ENCODE measurements at regions not wholly inside any gene's neighbourhood (a gene's known extent, or its start where the extent isn't known, plus 50 kb on each side); places are given as distances from the start of the nearest gene placed in this dataset.

GRCh38 chr5:138626333-138626944, 51.2 kb upstream of the HSPA9 start:
- DNase-seq (ENCODE audit: extremely low read depth in 1 of 2, low read depth in 1 of 2), result no peak

- DNase-seq (ENCODE audit: extremely low read depth in 1 of 2, low read depth in 1 of 2), result no peak
Observed at GRCh38 chr5:138625134-138625533, 49.9 kb upstream of the HSPA9 start.

Measured in stimulated activated CD8-positive, alpha-beta memory T cell treated with anti-CD3 and anti-CD28 coated beads, Interleukin-7, amount 100 ng/mL, for 48 hours (primary cell).